HEK293T (cell line): ENCODE measurements at regions not wholly inside any gene's neighbourhood (a gene's known extent, or its start where the extent isn't known, plus 50 kb on each side); places are given as distances from the start of the nearest gene placed in this dataset.

ENCODE experiments used
- FOXA1 ChIP-seq: fragments of 450-650 bp; IDR thresholded peaks from 2 replicates; pipeline ENCODE4 v1.6.1; 2016; ENCODE audit warnings: mild to moderate bottlenecking
- SP1 ChIP-seq: fragments of 450-650 bp; IDR thresholded peaks from 2 replicates; pipeline ENCODE4 v1.6.1; 2017

DNA sequence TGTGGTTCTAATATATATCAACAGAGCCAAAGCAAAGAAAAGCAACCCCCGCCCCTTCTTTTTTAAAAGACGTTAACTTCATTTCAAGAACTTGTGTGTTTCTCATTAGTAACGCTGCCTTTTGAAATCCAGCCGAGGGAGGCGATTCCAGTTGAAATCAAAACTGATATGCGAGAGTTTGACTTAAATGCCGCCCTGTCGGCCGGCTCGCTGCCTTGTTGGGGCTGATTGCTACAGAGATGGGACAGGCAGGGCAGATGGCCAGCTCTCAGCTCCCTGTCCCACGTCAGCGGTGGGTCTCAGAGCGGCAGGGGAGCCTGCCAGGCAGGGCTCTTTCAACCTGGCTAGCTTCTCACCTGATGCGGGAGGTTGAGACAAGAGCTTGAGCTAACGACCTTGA is 51.9 kb upstream of the ALX4 start:
- TF ChIP-seq FOXA1, result no peak
- TF ChIP-seq SP1, result no peak
